ENCODE measurements at regions not wholly inside any gene's neighbourhood (a gene's known extent, or its start where the extent isn't known, plus 50 kb on each side); places are given as distances from the start of the nearest gene placed in this dataset.
"Not testable (repeated sequence)": the region's sequence is repeated elsewhere in the genome, so short reads cannot be mapped to it uniquely, and the experiment has no call there.

- DNase-seq (ENCODE audit: low spot score) (no peak), ATAC-seq (no peak)
Measured at GRCh38 chr4:117135634-117136354, 50.4 kb upstream of the TRAM1L1 start.

- ATAC-seq (no peak), DNase-seq (ENCODE audit: low spot score) (no peak)
Measured at GRCh38 chr4:117137145-117137544, 51.8 kb upstream of the TRAM1L1 start.

- ATAC-seq; DNase-seq (ENCODE audit: low spot score): not testable (repeated sequence)
Measured at GRCh38 chr4:117138732-117139131, 53.4 kb upstream of the TRAM1L1 start.

- ATAC-seq (no peak), DNase-seq (ENCODE audit: low spot score) (no peak)
Measured at GRCh38 chr4:117154251-117154650, 68.9 kb upstream of the TRAM1L1 start.

GRCh38 chr4:117156806-117157205 lies 71.4 kb upstream of the TRAM1L1 start:
- no peak for ATAC-seq

GRCh38 chr4:117157360-117157759 lies 72.0 kb upstream of the TRAM1L1 start:
- ATAC-seq (no peak), DNase-seq (ENCODE audit: low spot score) (no peak)

More at GRCh38 chr4:117156806-117157205, 71.4 kb upstream of the TRAM1L1 start:
- no peak for DNase-seq (ENCODE audit: low spot score)

GRCh38 chr4:117162976-117163375 lies 77.6 kb upstream of the TRAM1L1 start:
- DNase-seq (ENCODE audit: low spot score) (no peak), ATAC-seq (no peak)

- ATAC-seq: no peak
- DNase-seq (ENCODE audit: low spot score): no peak
Measured at GRCh38 chr4:117164338-117164737, 79.0 kb upstream of the TRAM1L1 start.

- DNase-seq (ENCODE audit: low spot score); ATAC-seq: not testable (repeated sequence)
Measured at GRCh38 chr4:117175369-117175768, 90.0 kb upstream of the TRAM1L1 start.

GRCh38 chr4:117203231-117203630 lies 117.9 kb upstream of the TRAM1L1 start:
- no peak for ATAC-seq
- DNase-seq (ENCODE audit: low spot score): no peak

GRCh38 chr4:117210551-117210950 lies 125.2 kb upstream of the TRAM1L1 start:
- DNase-seq (ENCODE audit: low spot score) (no peak), ATAC-seq (no peak)

GRCh38 chr4:117224256-117224655 lies 138.9 kb upstream of the TRAM1L1 start:
- ATAC-seq: no peak

GRCh38 chr4:117225471-117225870 lies 140.1 kb upstream of the TRAM1L1 start:
- no peak for ATAC-seq

More at GRCh38 chr4:117224256-117224655, 138.9 kb upstream of the TRAM1L1 start:
- no peak for DNase-seq (ENCODE audit: low spot score)

GRCh38 chr4:117227925-117228324 lies 142.5 kb upstream of the TRAM1L1 start:
- no peak for ATAC-seq
- DNase-seq (ENCODE audit: low spot score): no peak

More at GRCh38 chr4:117225471-117225870, 140.1 kb upstream of the TRAM1L1 start:
- DNase-seq (ENCODE audit: low spot score): no peak

- ATAC-seq: no peak
- DNase-seq (ENCODE audit: low spot score): no peak
Measured at GRCh38 chr4:117239434-117239833, 154.1 kb upstream of the TRAM1L1 start.

- ATAC-seq (no peak), DNase-seq (ENCODE audit: low spot score) (no peak)
Measured at GRCh38 chr4:117249333-117249732, 164.0 kb upstream of the TRAM1L1 start.

- no peak for DNase-seq (ENCODE audit: low spot score)
- no peak for ATAC-seq
Measured at GRCh38 chr4:117264072-117264471, 178.7 kb upstream of the TRAM1L1 start.

GRCh38 chr4:117267317-117267716 lies 181.9 kb upstream of the TRAM1L1 start:
- no peak for DNase-seq (ENCODE audit: low spot score)
- ATAC-seq: no peak

- ATAC-seq: no peak
- DNase-seq (ENCODE audit: low spot score): no peak
Measured at GRCh38 chr4:117284736-117285135, 199.4 kb upstream of the TRAM1L1 start.

- DNase-seq (ENCODE audit: low spot score) (no peak), ATAC-seq (no peak)
Measured at GRCh38 chr4:117293784-117294183, 208.4 kb upstream of the TRAM1L1 start.

GRCh38 chr4:117302226-117302625 lies 216.8 kb upstream of the TRAM1L1 start:
- no peak for ATAC-seq
- DNase-seq (ENCODE audit: low spot score): no peak

GRCh38 chr4:117311215-117311614 lies 225.8 kb upstream of the TRAM1L1 start:
- DNase-seq (ENCODE audit: low spot score) (no peak), ATAC-seq (no peak)

GRCh38 chr4:117311989-117312388 lies 226.6 kb upstream of the TRAM1L1 start:
- DNase-seq (ENCODE audit: low spot score): no peak
- no peak for ATAC-seq
